Endothelial cell of umbilical vein (primary cell): ENCODE measurements at regions not wholly inside any gene's neighbourhood (a gene's known extent, or its start where the extent isn't known, plus 50 kb on each side); places are given as distances from the start of the nearest gene placed in this dataset.

Experiments used
- CTCF ChIP-seq, 2 donors: IDR thresholded peaks; 1 replicate in 1 of 2; 2 replicates in 1 of 2; pipeline ENCODE4 v1.5.1; 2011; ENCODE audit warnings: low read length in 2 of 2, mild to moderate bottlenecking in 2 of 2, moderate library complexity in 2 of 2, control low read depth in 1 of 2, inconsistent platforms in 1 of 2, low read depth in 1 of 2; ENCODE audit not compliant: insufficient read depth in 1 of 2; ENCODE audit errors: extremely low read depth in 1 of 2
- EZH2 ChIP-seq: IDR thresholded peaks from 2 replicates; pipeline ENCODE4 v1.6.1; 2012; ENCODE audit warnings: borderline replicate concordance, low read depth, mild to moderate bottlenecking, moderate library complexity, low read length, inconsistent platforms; ENCODE audit not compliant: severe bottlenecking
- FOS ChIP-seq: IDR thresholded peaks from 2 replicates; pipeline ENCODE4 v1.6.1; 2011; ENCODE audit warnings: mild to moderate bottlenecking, low read length, moderate library complexity, borderline replicate concordance; ENCODE audit not compliant: insufficient read depth
- GATA2 ChIP-seq: IDR thresholded peaks from 2 replicates; pipeline ENCODE4 v1.7.0; 2011; ENCODE audit warnings: low read depth, mild to moderate bottlenecking, moderate library complexity, mixed read lengths, low read length; ENCODE audit not compliant: insufficient read length, insufficient read depth
- JUN ChIP-seq: IDR thresholded peaks from 2 replicates; pipeline ENCODE4 v1.6.1; 2011; ENCODE audit warnings: borderline replicate concordance, low read depth; ENCODE audit not compliant: insufficient read length, insufficient read depth
- MAX ChIP-seq: IDR thresholded peaks from 2 replicates; pipeline ENCODE4 v1.6.1; 2011; ENCODE audit not compliant: insufficient read depth, insufficient read length
- MYC ChIP-seq: IDR thresholded peaks from one replicate; pipeline ENCODE4 v1.6.1; 2011; ENCODE audit warnings: mild to moderate bottlenecking, low read depth, low read length
- POLR2A ChIP-seq: IDR thresholded peaks from 2 replicates; pipeline ENCODE4 v1.6.1; 2012; ENCODE audit warnings: low read depth, mild to moderate bottlenecking, control low read depth, low read length
- POLR2AphosphoS5 ChIP-seq: IDR thresholded peaks from 2 replicates; pipeline ENCODE4 v1.6.1; 2012; ENCODE audit warnings: low read depth, mild to moderate bottlenecking, control low read depth, low read length, moderate library complexity; ENCODE audit not compliant: insufficient read depth

GRCh38 chr16:17773698-17774101, 302.9 kb upstream of the XYLT1 start:
- TF ChIP-seq CTCF (IDR thresholded peaks at IDR 0.05; ENCODE audit: extremely low read depth in 1 of 2, insufficient read depth in 1 of 2, low read depth in 1 of 2, low read length in 2 of 2) (no peak), EZH2 (no peak), POLR2A (no peak), JUN (no peak), MYC (no peak), POLR2AphosphoS5 (no peak), MAX (no peak), FOS (no peak), GATA2 (no peak)
